K562 (cell line): ENCODE measurements at regions not wholly inside any gene's neighbourhood (a gene's known extent, or its start where the extent isn't known, plus 50 kb on each side); places are given as distances from the start of the nearest gene placed in this dataset.

Source experiments
- ATAC-seq: fragments of 200-7000 bp; cut with Tn5 transposase; 3 replicates; pipeline ENCODE4 v1.9.1; 2020; ENCODE audit warnings: moderate library complexity
- BruUV-seq: library from RNA; stranded (reverse); fragments of 400-500 nt; replicated peaks from 2 replicates; lab custom pipeline; 2021; lab: Mats Ljungman, UMichigan
- CTCF ChIA-PET: fragments of 300-600 bp; formaldehyde crosslinking; extraction: SDS; loops from one replicate; lab custom pipeline; 2021; ENCODE audit warnings: low intra/inter-chr PET ratio; lab: Yijun Ruan, JAX
- POLR2A ChIA-PET: fragments of 300-600, 350-650 bp; sonication (Branson Sonifier 250); formaldehyde crosslinking; extraction: SDS; loops from one replicate; lab custom pipeline; 2021; ENCODE audit warnings: antibody characterized with exemption, inconsistent platforms; lab: Yijun Ruan, JAX
- DNase-seq, 4 experiments: peaks; one replicate each; pipeline versions ENCODE4 v3.0.0 to v3.0.0-alpha.2; 2011 to 2018; ENCODE audit warnings: low spot score in 3 of 4, mixed read lengths in 3 of 4; ENCODE audit errors: extremely low read depth in 1 of 4
- FAIRE-seq: peaks from 2 replicates; lab custom pipeline; 2011; peaks lifted over from hg19 to GRCh38; lab: Jason Lieb, UNC
- H2AFZ ChIP-seq: 2 replicates; pipeline ENCODE4 v1.6.0; 2011; ENCODE audit warnings: low read depth, low read length, control low read depth, inconsistent platforms
- H3K27ac ChIP-seq: fragments of 200-600 bp; 3 replicates; pipeline ENCODE4 v1.8.0; 2011; ENCODE audit warnings: low read depth, mild to moderate bottlenecking, control low read depth, inconsistent platforms, low read length, moderate library complexity, mixed read lengths; ENCODE audit errors: extremely low read depth
- H3K27me3 ChIP-seq, 2 experiments: fragments of 300-600 bp in 1 of 2; 2 replicates in 1 of 2; 3 replicates in 1 of 2; pipeline versions ENCODE4 v1.6.0 to v1.8.0; 2011; ENCODE audit warnings: inconsistent platforms in 2 of 2, low read length in 2 of 2, mild to moderate bottlenecking in 1 of 2, mixed read lengths in 1 of 2, moderate library complexity in 1 of 2; ENCODE audit not compliant: control insufficient read depth in 2 of 2, insufficient read depth in 2 of 2
- H3K36me3 ChIP-seq: fragments of 300-600 bp; 3 replicates; pipeline ENCODE4 v1.8.0; 2011; ENCODE audit warnings: mild to moderate bottlenecking, low read length, inconsistent platforms; ENCODE audit not compliant: control insufficient read depth, insufficient read depth
- H3K4me1 ChIP-seq, 2 experiments: fragments of 200-600 bp in 1 of 2; replicated peaks in 1 of 2; 2 replicates in 1 of 2; 3 replicates in 1 of 2; pipeline versions ENCODE4 v1.5.1 to v1.8.0; 2011; ENCODE audit warnings: inconsistent platforms in 2 of 2, low read length in 2 of 2, mild to moderate bottlenecking in 1 of 2, mixed read lengths in 1 of 2, moderate library complexity in 1 of 2; ENCODE audit not compliant: control insufficient read depth in 2 of 2, insufficient read depth in 2 of 2
- H3K4me2 ChIP-seq: 2 replicates; pipeline ENCODE4 v1.6.1; 2011; ENCODE audit warnings: low read length, control low read depth, inconsistent platforms, mixed read lengths; ENCODE audit not compliant: insufficient read depth
- H3K4me3 ChIP-seq: fragments of 200-600 bp; sonication (generic), shearing (Covaris generic); 2 replicates; pipeline ENCODE4 v1.5.1; 2016; ENCODE audit warnings: control low read depth, inconsistent platforms
- H3K79me2 ChIP-seq: fragments of 200-600 bp; 3 replicates; pipeline ENCODE4 v1.8.0; 2011; ENCODE audit warnings: low read length, inconsistent platforms; ENCODE audit not compliant: control insufficient read depth, insufficient read depth
- H3K9ac ChIP-seq, 2 experiments: 2 replicates each; pipeline versions ENCODE4 v1.6.0 to v1.6.1; 2011; ENCODE audit warnings: low read depth in 2 of 2, low read length in 2 of 2, control low read depth in 1 of 2, inconsistent platforms in 1 of 2, mild to moderate bottlenecking in 1 of 2, mixed read lengths in 1 of 2; ENCODE audit not compliant: insufficient read depth in 1 of 2
- H3K9me1 ChIP-seq: one replicate; pipeline ENCODE4 v1.6.0; 2011; ENCODE audit warnings: inconsistent platforms, mild to moderate bottlenecking, low read length, moderate library complexity; ENCODE audit not compliant: control insufficient read depth, insufficient read depth
- H3K9me3 ChIP-seq: replicated peaks from 2 replicates; pipeline ENCODE4 v1.5.1; 2011; ENCODE audit warnings: low read depth, low read length, inconsistent platforms; ENCODE audit not compliant: control insufficient read depth, insufficient read depth
- H4K20me1 ChIP-seq: replicated peaks from 2 replicates; pipeline ENCODE4 v1.6.1; 2011; ENCODE audit warnings: low read length, inconsistent platforms, mixed read lengths; ENCODE audit not compliant: control insufficient read depth, insufficient read depth
- BACH1 ChIP-seq: fragments of 200-800 bp; sonication (Bioruptor generic); IDR thresholded peaks from 2 replicates; pipeline ENCODE4 v1.6.1; 2016; ENCODE audit warnings: missing genetic modification characterization, missing compliant biosample characterization
- BCLAF1 ChIP-seq, 2 experiments: fragments of 450-650 bp in 1 of 2; IDR thresholded peaks; 2 replicates each; pipeline ENCODE4 v1.6.1; 2011 to 2017; ENCODE audit warnings: low read depth in 2 of 2, antibody characterized with exemption in 1 of 2, borderline replicate concordance in 1 of 2, low read length in 1 of 2, mild to moderate bottlenecking in 1 of 2, mixed read lengths in 1 of 2; ENCODE audit not compliant: control insufficient read depth in 1 of 2
- BRD9 ChIP-seq: fragments of 450-650 bp; IDR thresholded peaks from 2 replicates; pipeline ENCODE4 v1.6.1; 2018; ENCODE audit warnings: low read depth; ENCODE audit not compliant: partially characterized antibody
- CBFB ChIP-seq: sonication (generic); formaldehyde crosslinking; IDR thresholded peaks from 2 replicates; pipeline ENCODE4 v1.4.0; 2020; ENCODE audit warnings: mild to moderate bottlenecking, missing genetic modification reagents
- CBX5 ChIP-seq: IDR thresholded peaks from 2 replicates; pipeline ENCODE4 v1.6.1; 2014; ENCODE audit warnings: low read depth, borderline replicate concordance
- EZH2 ChIP-seq: IDR thresholded peaks from 2 replicates; pipeline ENCODE4 v1.6.1; 2012; ENCODE audit warnings: low read depth, mild to moderate bottlenecking, inconsistent platforms, low read length, borderline replicate concordance
- FOS ChIP-seq: IDR thresholded peaks from 3 replicates; pipeline ENCODE4 v1.6.1; 2011; ENCODE audit not compliant: insufficient read length; ENCODE audit errors: extremely low read depth
- KDM5B ChIP-seq: fragments of 200-600 bp; sonication (generic); IDR thresholded peaks from 2 replicates; pipeline ENCODE4 v1.6.1; 2012; ENCODE audit warnings: low read depth, mild to moderate bottlenecking, moderate library complexity, low read length, control low read depth, inconsistent platforms; ENCODE audit not compliant: insufficient replicate concordance
- NCOA2 ChIP-seq, 2 experiments: fragments of 450-650 bp; IDR thresholded peaks; 2 replicates each; pipeline ENCODE4 v1.6.1; 2018; ENCODE audit warnings: mild to moderate bottlenecking in 2 of 2, moderate library complexity in 1 of 2; ENCODE audit not compliant: partially characterized antibody in 2 of 2
- PURB ChIP-seq: sonication (generic); formaldehyde crosslinking; IDR thresholded peaks from 2 replicates; pipeline ENCODE4 v1.9.0; 2021; ENCODE audit warnings: low read depth, mild to moderate bottlenecking, missing genetic modification reagents
- SAFB ChIP-seq: fragments of 200-400 bp; formaldehyde crosslinking; IDR thresholded peaks from 2 replicates; pipeline ENCODE4 v1.6.1; 2017; ENCODE audit warnings: low read depth, low read length, borderline replicate concordance
- TFAP4 ChIP-seq: sonication (generic); formaldehyde crosslinking; IDR thresholded peaks from 2 replicates; pipeline ENCODE4 v1.8.0; 2022; ENCODE audit warnings: missing genetic modification reagents, mild to moderate bottlenecking, moderate library complexity, borderline replicate concordance
- ZNF12 ChIP-seq: sonication (generic); formaldehyde crosslinking; IDR thresholded peaks from 2 replicates; pipeline ENCODE4 v1.4.0; 2020; ENCODE audit warnings: mild to moderate bottlenecking, missing genetic modification reagents
- ZNF217 ChIP-seq: sonication (generic); formaldehyde crosslinking; IDR thresholded peaks from 2 replicates; pipeline ENCODE4 v1.8.0; 2022; ENCODE audit warnings: mild to moderate bottlenecking, missing genetic modification reagents
- ZNF584 ChIP-seq: fragments of 200-800 bp; sonication (Bioruptor generic); IDR thresholded peaks from 2 replicates; pipeline ENCODE4 v1.6.1; 2016; ENCODE audit warnings: low read depth, mild to moderate bottlenecking, missing genetic modification characterization, missing compliant biosample characterization
- ZNF644 ChIP-seq: fragments of 200-800 bp; sonication (Bioruptor generic); IDR thresholded peaks from 2 replicates; pipeline ENCODE4 v1.6.1; 2016; ENCODE audit warnings: low read depth, missing genetic modification characterization, missing compliant biosample characterization
- ZNF696 ChIP-seq: fragments of 250-450 bp; sonication (Bioruptor Pico); conservative IDR thresholded peaks from 2 replicates; pipeline ENCODE4 v1.4.0; 2020; ENCODE audit warnings: mild to moderate bottlenecking, moderate library complexity
- ZSCAN32 ChIP-seq: fragments of 450-650 bp; formaldehyde crosslinking; IDR thresholded peaks from 2 replicates; pipeline ENCODE4 v1.4.0; 2020; ENCODE audit warnings: mild to moderate bottlenecking, moderate library complexity
- WGBS: fragments of 100-300 bp; shearing (Covaris generic); methylation state at CpG from one replicate; pipeline ENCODE4 v1.1.6; 2016; ENCODE audit warnings: low coverage, mixed read lengths; ENCODE audit not compliant: insufficient coverage; ENCODE audit errors: missing lambda C conversion rate; 5-methylcytosine and 5-hydroxymethylcytosine counted together
- in situ Hi-C: fragments of 300-500 bp; cut with MboI; formaldehyde crosslinking; loops from 4 replicates; pipeline ENCODE4 v1.15.0; 2018; ENCODE audit warnings: inconsistent platforms, mixed read lengths
- intact Hi-C: fragments of 100-400 bp; cut with micrococcal nuclease; formaldehyde crosslinking; loops from 2 replicates; pipeline ENCODE4 v1.14.2; 2022

- TF ChIP-seq BCLAF1 (IDR thresholded peaks at IDR 0.05; ENCODE audit: borderline replicate concordance in 1 of 2, control insufficient read depth in 1 of 2, low read depth in 2 of 2, low read length in 1 of 2): no peak
Measured at GRCh38 chr11:11718511-11718910, 96.7 kb upstream of the GALNT18 start (continued).

- Histone ChIP-seq H3K4me3 (no peak overlapping the region), H2AFZ (no peak overlapping the region), H3K27ac (no peak overlapping the region), H3K79me2 (no peaks in the 10 kb centered on the region), H3K9ac (no peak overlapping the region), H3K9me1 (no peaks in the 10 kb centered on the region), H3K4me2 (no peak overlapping the region), H3K27me3 (no peaks in the 10 kb centered on the region), H4K20me1 (no peaks in the 10 kb centered on the region), H3K4me1 (no peaks in the 10 kb centered on the region), H3K9me3 (no peaks in the 10 kb centered on the region), H3K36me3 (no peaks in the 10 kb centered on the region)
- no peak for FAIRE-seq
- WGBS: 2% methylated on average over 15 of the region's 15 CpGs
- no peak for DNase-seq
- intact Hi-C loops: no loop called here
- POLR2A ChIA-PET: no interaction called here
- BruUV-seq: no TSS peak
- in situ Hi-C loops: no loop called here
- CTCF ChIA-PET: no interaction called here
- no peak for ATAC-seq
- TF ChIP-seq TFAP4 (CRISPR knock-in tag) (no peak), ZNF12 (no peak), BACH1 (no peak), SAFB (no peak), ZNF584 (CRISPR knock-in tag) (no peak), CBFB (CRISPR knock-in tag) (no peak), ZNF644 (tag) (no peak), FOS (no peak), NCOA2 (IDR thresholded peaks at IDR 0.05; ENCODE audit: partially characterized antibody in 2 of 2) (no peak), EZH2 (no peak), ZNF217 (CRISPR knock-in tag) (no peak), CBX5 (no peak), KDM5B (no peak), ZSCAN32 (CRISPR knock-in tag) (no peak), ZNF696 (no peak), BRD9 (no peak), PURB (CRISPR knock-in tag) (no peak)
Measured at GRCh38 chr11:11717064-11717725, 95.4 kb upstream of the GALNT18 start.
